GM23338 (cell line): ENCODE measurements at regions not wholly inside any gene's neighbourhood (a gene's known extent, or its start where the extent isn't known, plus 50 kb on each side); places are given as distances from the start of the nearest gene placed in this dataset.
A peak's percentile ranks its signal among the peaks of the same experiment; 100 is the strongest.

ENCODE experiments used
- ATAC-seq: fragments of 200-7000 bp; cut with Tn5 transposase; 3 replicates; pipeline ENCODE4 v1.9.1; 2020
- DNase-seq: peaks from one replicate; pipeline ENCODE4 v3.0.0-alpha.2; 2015; ENCODE audit warnings: low spot score
- H2AFZ ChIP-seq: fragments of 200-600 bp; sonication (generic); 2 replicates; pipeline ENCODE4 v1.8.0; 2016; ENCODE audit warnings: antibody characterized with exemption, mild to moderate bottlenecking, moderate library complexity
- H3F3A ChIP-seq: fragments of 200-600 bp; sonication (generic); replicated peaks from 2 replicates; pipeline ENCODE4 v1.8.0; 2017; ENCODE audit warnings: antibody characterized with exemption, mixed run types, low read depth
- H3K27ac ChIP-seq: fragments of 200-600 bp; sonication (generic); 2 replicates; pipeline ENCODE4 v1.6.1; 2016; ENCODE audit warnings: low read depth
- H3K27me3 ChIP-seq: fragments of 200-600 bp; sonication (generic); 2 replicates; pipeline ENCODE4 v1.8.0; 2016; ENCODE audit warnings: mild to moderate bottlenecking, mixed run types, moderate library complexity; ENCODE audit not compliant: insufficient read depth
- H3K36me3 ChIP-seq: fragments of 200-600 bp; sonication (generic); 2 replicates; pipeline ENCODE4 v1.8.0; 2016; ENCODE audit warnings: mild to moderate bottlenecking; ENCODE audit not compliant: insufficient read depth
- H3K4me1 ChIP-seq: fragments of 200-600 bp; sonication (generic); 2 replicates; pipeline ENCODE4 v1.8.0; 2016; ENCODE audit warnings: mild to moderate bottlenecking, moderate library complexity; ENCODE audit not compliant: insufficient read depth
- H3K4me2 ChIP-seq: fragments of 200-600 bp; sonication (generic); 2 replicates; pipeline ENCODE4 v1.7.1; 2017; ENCODE audit warnings: mixed run types
- H3K4me3 ChIP-seq: fragments of 200-600 bp; sonication (generic); 2 replicates; pipeline ENCODE4 v1.6.1; 2016; ENCODE audit warnings: mixed run types
- H3K79me2 ChIP-seq: fragments of 200-600 bp; sonication (generic); replicated peaks from 2 replicates; pipeline ENCODE4 v1.8.0; 2017; ENCODE audit warnings: mild to moderate bottlenecking; ENCODE audit not compliant: insufficient read depth
- H3K9me2 ChIP-seq: fragments of 200-600 bp; sonication (generic); 2 replicates; pipeline ENCODE4 v1.8.0; 2017; ENCODE audit not compliant: insufficient read depth
- H4K20me1 ChIP-seq: fragments of 200-600 bp; sonication (generic); replicated peaks from 2 replicates; pipeline ENCODE4 v1.8.0; 2017; ENCODE audit warnings: mild to moderate bottlenecking; ENCODE audit not compliant: insufficient read depth
- H3K27ac Mint-ChIP-seq: 2 replicates; pipeline ENCODE4 v1.8.0; 2020; ENCODE audit warnings: inconsistent platforms, mild to moderate bottlenecking, moderate library complexity, mixed read lengths
- H3K27me3 Mint-ChIP-seq: 3 replicates; pipeline ENCODE4 v1.8.0; 2022; ENCODE audit warnings: low read depth, mild to moderate bottlenecking, moderate library complexity, mixed read lengths, inconsistent platforms; ENCODE audit not compliant: insufficient read depth, poor library complexity
- H3K36me3 Mint-ChIP-seq: 3 replicates; pipeline ENCODE4 v1.8.0; 2021; ENCODE audit warnings: low read depth, mild to moderate bottlenecking, inconsistent platforms, moderate library complexity, mixed read lengths
- H3K4me1 Mint-ChIP-seq: 3 replicates; pipeline ENCODE4 v1.8.0; 2020; ENCODE audit warnings: mild to moderate bottlenecking, inconsistent platforms, mixed read lengths
- H3K4me3 Mint-ChIP-seq: 3 replicates; pipeline ENCODE4 v1.8.0; 2021; ENCODE audit warnings: moderate library complexity, mild to moderate bottlenecking, inconsistent platforms, mixed read lengths
- H3K9me3 Mint-ChIP-seq: 3 replicates; pipeline ENCODE4 v1.8.0; 2020; ENCODE audit warnings: moderate library complexity, mild to moderate bottlenecking, inconsistent platforms, mixed read lengths
- CTCF ChIP-seq, 2 experiments: fragments of 200-600 bp in 1 of 2; sonication (generic) in 1 of 2; conservative IDR thresholded peaks; 2 replicates each; pipeline versions ENCODE4 v1.5.1 to v1.6.1; 2016 to 2017; ENCODE audit warnings: antibody characterized with exemption in 2 of 2, low read depth in 2 of 2, mild to moderate bottlenecking in 2 of 2, moderate library complexity in 1 of 2
- ETS1 ChIP-seq: IDR thresholded peaks from 2 replicates; pipeline ENCODE4 v1.6.1; 2016; ENCODE audit warnings: antibody characterized with exemption
- REST ChIP-seq: IDR thresholded peaks from one replicate; pipeline ENCODE4 v1.6.1; 2018; ENCODE audit warnings: antibody characterized with exemption; ENCODE audit not compliant: unreplicated experiment
- STAT1 ChIP-seq: IDR thresholded peaks from one replicate; pipeline ENCODE4 v1.6.1; 2016; ENCODE audit warnings: antibody characterized with exemption; ENCODE audit not compliant: unreplicated experiment

- no peaks in the 10 kb centered on the region; the same call in 2 of the 3 replicates for H3K9me3 Mint-ChIP-seq
- no peak overlapping the region for H2AFZ ChIP-seq
- no peak for DNase-seq
- no peaks in the 10 kb centered on the region for H3K9me2 ChIP-seq
- H3K36me3 Mint-ChIP-seq = no peaks in the 10 kb centered on the region
- peaks cover 57% of the 10 kb centered on the region for H3K27me3 ChIP-seq
- H3K27ac ChIP-seq = no peak overlapping the region
- no peak overlapping the region for H3K27ac Mint-ChIP-seq
- H3F3A ChIP-seq = 0 out of 2 replicates have a peak, but pooled peaks cover 2% of the 10 kb centered on the region
- no peaks in the 10 kb centered on the region for H3K79me2 ChIP-seq
- TF ChIP-seq REST = no peak
- TF ChIP-seq CTCF (conservative IDR thresholded peaks at IDR 0.05; ENCODE audit: low read depth in 2 of 2) = 0 out of 4 replicates have a peak, but pooled peaks of 1 of the 2 experiments have one; percentile 11
- TF ChIP-seq STAT1 = no peak
- H3K4me2 ChIP-seq = no peak overlapping the region
- no peak for ATAC-seq
- no peaks in the 10 kb centered on the region for H3K36me3 ChIP-seq
- peaks cover 33% of the 10 kb centered on the region for H3K27me3 Mint-ChIP-seq
- H3K4me3 ChIP-seq = no peak overlapping the region
- H3K4me1 Mint-ChIP-seq = peaks cover 34% of the 10 kb centered on the region
- H3K4me1 ChIP-seq = peaks cover 27% of the 10 kb centered on the region
- H4K20me1 ChIP-seq = no peaks in the 10 kb centered on the region
- H3K4me3 Mint-ChIP-seq = no peak overlapping the region
Measured at GRCh38 chr9:129553277-129553676, 67.6 kb downstream of the C9orf50 start.

GRCh38 chr9:129552064-129552463 lies 68.8 kb downstream of the C9orf50 start:
- Histone ChIP-seq H4K20me1 (no peaks in the 10 kb centered on the region), H3K4me3 (no peak overlapping the region), H3K4me2 (no peak overlapping the region), H3K27ac (no peak overlapping the region), H3K27me3 (peaks cover 60% of the 10 kb centered on the region), H3K79me2 (no peaks in the 10 kb centered on the region), H2AFZ (no peak overlapping the region), H3K36me3 (no peaks in the 10 kb centered on the region), H3F3A (no peaks in the 10 kb centered on the region), H3K9me2 (no peaks in the 10 kb centered on the region), H3K4me1 (peaks cover 20% of the 10 kb centered on the region)
- H3K4me3 Mint-ChIP-seq = no peak overlapping the region
- no peaks in the 10 kb centered on the region for H3K36me3 Mint-ChIP-seq
- no peak for TF ChIP-seq ETS1
- no peak overlapping the region for H3K27ac Mint-ChIP-seq
- peaks cover 27% of the 10 kb centered on the region for H3K4me1 Mint-ChIP-seq
- peaks cover 29% of the 10 kb centered on the region for H3K27me3 Mint-ChIP-seq
- H3K9me3 Mint-ChIP-seq = no peaks in the 10 kb centered on the region; the same call in 2 of the 3 replicates
- no peak for ATAC-seq
- DNase-seq = no peak
